Stimulated activated CD4-positive, alpha-beta T cell treated with anti-CD3 and anti-CD28 coated beads, TNF-alpha, amount 100 ng/mL, for 48 hours (primary cell): ENCODE measurements at regions not wholly inside any gene's neighbourhood (a gene's known extent, or its start where the extent isn't known, plus 50 kb on each side); places are given as distances from the start of the nearest gene placed in this dataset.

Experiments used
- DNase-seq, 3 donors: peaks; one replicate each; pipeline ENCODE4 v3.0.0-alpha.2; 2020; ENCODE audit warnings: low read depth in 3 of 3

GRCh38 chr3:8253201-8253600 is 248.4 kb upstream of the LMCD1 start:
- DNase-seq = no peak

GRCh38 chr3:8254489-8254888 is 247.1 kb upstream of the LMCD1 start:
- no peak for DNase-seq

GRCh38 chr3:8255725-8256124 is 245.9 kb upstream of the LMCD1 start:
- DNase-seq = no peak

GRCh38 chr3:8256441-8257071 is 245.1 kb upstream of the LMCD1 start:
- no peak for DNase-seq

- no peak for DNase-seq
Observed at GRCh38 chr3:8261018-8261417, 240.6 kb upstream of the LMCD1 start.

- no peak for DNase-seq
Observed at GRCh38 chr3:8266730-8267131, 234.9 kb upstream of the LMCD1 start.

GRCh38 chr3:8273479-8273878 is 228.1 kb upstream of the LMCD1 start:
- no peak for DNase-seq

GRCh38 chr3:8276056-8276455 is 225.6 kb upstream of the LMCD1 start:
- DNase-seq = no peak

GRCh38 chr3:8276506-8276905 is 225.1 kb upstream of the LMCD1 start:
- no peak for DNase-seq

GRCh38 chr3:8278448-8278847 is 223.2 kb upstream of the LMCD1 start:
- DNase-seq = no peak

GRCh38 chr3:8279476-8279875 is 222.1 kb upstream of the LMCD1 start:
- DNase-seq = no peak

GRCh38 chr3:8279886-8280550 is 221.6 kb upstream of the LMCD1 start:
- DNase-seq = no peak

- DNase-seq = no peak
Observed at GRCh38 chr3:8282541-8283165, 219.0 kb upstream of the LMCD1 start.

- DNase-seq = no peak
Observed at GRCh38 chr3:8283193-8283592, 218.4 kb upstream of the LMCD1 start.

GRCh38 chr3:8286086-8286485 is 215.5 kb upstream of the LMCD1 start:
- no peak for DNase-seq

GRCh38 chr3:8286749-8287148 is 214.9 kb upstream of the LMCD1 start:
- DNase-seq = no peak

- no peak for DNase-seq
Observed at GRCh38 chr3:8290611-8291010, 211.0 kb upstream of the LMCD1 start.

- no peak for DNase-seq
Observed at GRCh38 chr3:8296461-8296860, 205.2 kb upstream of the LMCD1 start.

- no peak for DNase-seq
Observed at GRCh38 chr3:8298021-8298954, 203.3 kb upstream of the LMCD1 start.

GRCh38 chr3:8301977-8302735 is 199.5 kb upstream of the LMCD1 start:
- DNase-seq = no peak

GRCh38 chr3:8303466-8303865 is 198.2 kb upstream of the LMCD1 start:
- DNase-seq = no peak

- DNase-seq = no peak
Observed at GRCh38 chr3:8305371-8305770, 196.3 kb upstream of the LMCD1 start.
